ENCODE measurements at regions not wholly inside any gene's neighbourhood (a gene's known extent, or its start where the extent isn't known, plus 50 kb on each side); places are given as distances from the start of the nearest gene placed in this dataset.

GRCh38 chr3:82561784-82562183 is 800.3 kb upstream of the GBE1 start:
- ChIA-PET POLR2A (no interaction called here), CTCF (ENCODE audit: low intra/inter-chr PET ratio) (no interaction called here)
- Histone ChIP-seq H3K9me1 (ENCODE audit: control insufficient read depth, insufficient read depth, low read length) (no peaks in the 10 kb centered on the region), H2AFZ (ENCODE audit: low read depth, low read length) (no peak overlapping the region), H3K36me3 (ENCODE audit: control insufficient read depth, insufficient read depth, low read length) (no peaks in the 10 kb centered on the region), H3K27me3 (ENCODE audit: control insufficient read depth in 2 of 2, insufficient read depth in 2 of 2, low read length in 2 of 2) (no peaks in the 10 kb centered on the region), H3K9ac (ENCODE audit: insufficient read depth in 1 of 2, low read depth in 2 of 2, low read length in 2 of 2) (no peak overlapping the region), H3K9me3 (replicated peaks; ENCODE audit: control insufficient read depth, insufficient read depth, low read depth, low read length) (no peaks in the 10 kb centered on the region), H3K27ac (ENCODE audit: extremely low read depth, low read depth, low read length) (no peak overlapping the region), H3K79me2 (ENCODE audit: control insufficient read depth, insufficient read depth, low read length) (no peaks in the 10 kb centered on the region), H3K4me1 (replicated peaks in 1 of 2; ENCODE audit: control insufficient read depth in 2 of 2, insufficient read depth in 2 of 2, low read length in 2 of 2) (no peaks in the 10 kb centered on the region), H3K4me3 (no peak overlapping the region), H4K20me1 (replicated peaks; ENCODE audit: control insufficient read depth, insufficient read depth, low read length) (no peaks in the 10 kb centered on the region), H3K4me2 (ENCODE audit: insufficient read depth, low read length) (no peak overlapping the region)
- DNase-seq (ENCODE audit: extremely low read depth in 1 of 4, low spot score in 3 of 4) = no peak
- TF ChIP-seq, protein P1, sequence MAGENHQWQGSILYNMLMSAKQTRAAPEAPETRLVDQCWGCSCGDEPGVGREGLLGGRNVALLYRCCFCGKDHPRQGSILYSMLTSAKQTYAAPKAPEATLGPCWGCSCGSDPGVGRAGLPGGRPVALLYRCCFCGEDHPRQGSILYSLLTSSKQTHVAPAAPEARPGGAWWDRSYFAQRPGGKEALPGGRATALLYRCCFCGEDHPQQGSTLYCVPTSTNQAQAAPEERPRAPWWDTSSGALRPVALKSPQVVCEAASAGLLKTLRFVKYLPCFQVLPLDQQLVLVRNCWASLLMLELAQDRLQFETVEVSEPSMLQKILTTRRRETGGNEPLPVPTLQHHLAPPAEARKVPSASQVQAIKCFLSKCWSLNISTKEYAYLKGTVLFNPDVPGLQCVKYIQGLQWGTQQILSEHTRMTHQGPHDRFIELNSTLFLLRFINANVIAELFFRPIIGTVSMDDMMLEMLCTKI (IDR thresholded peaks at IDR 0.05; ENCODE audit: partially characterized antibody) = no peak
- TF ChIP-seq ZNF41 (CRISPR knock-in tag; conservative IDR thresholded peaks at IDR 0.05) (no peak), ZNF253 (CRISPR knock-in tag; conservative IDR thresholded peaks at IDR 0.05) (no peak), RBM39 (optimal IDR thresholded peaks at IDR 0.05; ENCODE audit: low read depth, low read length) (no peak), ZNF445 (CRISPR knock-in tag; IDR thresholded peaks at IDR 0.05; ENCODE audit: low read depth) (no peak), NUFIP1 (IDR thresholded peaks at IDR 0.05; ENCODE audit: partially characterized antibody) (no peak), ZNF507 (tag; conservative IDR thresholded peaks at IDR 0.05) (no peak), ZNF551 (CRISPR knock-in tag; IDR thresholded peaks at IDR 0.05) (no peak), HNRNPL (IDR thresholded peaks at IDR 0.05; ENCODE audit: low read depth, low read length) (no peak), TEAD4 (IDR thresholded peaks at IDR 0.05; ENCODE audit: low read length) (no peak), TEAD4 (CRISPR knock-in tag; IDR thresholded peaks at IDR 0.05; ENCODE audit: borderline replicate concordance) (no peak), ZNF644 (tag; IDR thresholded peaks at IDR 0.05; ENCODE audit: low read depth) (no peak), ZNF431 (CRISPR knock-in tag; IDR thresholded peaks at IDR 0.05) (no peak), ZNF561 (CRISPR knock-in tag; conservative IDR thresholded peaks at IDR 0.05) (no peak), GATAD2B (IDR thresholded peaks at IDR 0.05; ENCODE audit: borderline replicate concordance) (no peak), MAFF (IDR thresholded peaks at IDR 0.05; ENCODE audit: low read length) (no peak), SPI1 (IDR thresholded peaks at IDR 0.05; ENCODE audit: borderline replicate concordance, low read depth, low read length) (no peak), TAF1 (IDR thresholded peaks at IDR 0.05; ENCODE audit: control insufficient read depth, extremely low read depth, insufficient read depth, low read length, severe bottlenecking) (no peak), CHD1 (IDR thresholded peaks at IDR 0.05; ENCODE audit: low read length) (no peak), JUNB (CRISPR knock-in tag; conservative IDR thresholded peaks at IDR 0.05) (no peak)
- in situ Hi-C loops (cut with MboI) (no loop called here), intact Hi-C loops (cut with micrococcal nuclease) (no loop called here)
- BruUV-seq (replicated peaks) = no TSS peak
- FAIRE-seq = no peak
- no peak for ATAC-seq
- WGBS (ENCODE audit: insufficient coverage, low coverage, missing lambda C conversion rate) = 11% methylated on average over 2 of the region's 2 CpGs
